AG09319 (cell line): ENCODE measurements at regions not wholly inside any gene's neighbourhood (a gene's known extent, or its start where the extent isn't known, plus 50 kb on each side); places are given as distances from the start of the nearest gene placed in this dataset.

ENCODE experiments used
- DNase-seq: peaks from one replicate; pipeline ENCODE4 v3.0.0-alpha.2; 2010; ENCODE audit warnings: low read depth; ENCODE audit errors: extremely low read depth
- CTCF ChIP-seq: IDR thresholded peaks from 2 replicates; pipeline ENCODE4 v1.5.1; 2011; ENCODE audit warnings: low read depth, mild to moderate bottlenecking, inconsistent platforms, low read length, moderate library complexity

DNA sequence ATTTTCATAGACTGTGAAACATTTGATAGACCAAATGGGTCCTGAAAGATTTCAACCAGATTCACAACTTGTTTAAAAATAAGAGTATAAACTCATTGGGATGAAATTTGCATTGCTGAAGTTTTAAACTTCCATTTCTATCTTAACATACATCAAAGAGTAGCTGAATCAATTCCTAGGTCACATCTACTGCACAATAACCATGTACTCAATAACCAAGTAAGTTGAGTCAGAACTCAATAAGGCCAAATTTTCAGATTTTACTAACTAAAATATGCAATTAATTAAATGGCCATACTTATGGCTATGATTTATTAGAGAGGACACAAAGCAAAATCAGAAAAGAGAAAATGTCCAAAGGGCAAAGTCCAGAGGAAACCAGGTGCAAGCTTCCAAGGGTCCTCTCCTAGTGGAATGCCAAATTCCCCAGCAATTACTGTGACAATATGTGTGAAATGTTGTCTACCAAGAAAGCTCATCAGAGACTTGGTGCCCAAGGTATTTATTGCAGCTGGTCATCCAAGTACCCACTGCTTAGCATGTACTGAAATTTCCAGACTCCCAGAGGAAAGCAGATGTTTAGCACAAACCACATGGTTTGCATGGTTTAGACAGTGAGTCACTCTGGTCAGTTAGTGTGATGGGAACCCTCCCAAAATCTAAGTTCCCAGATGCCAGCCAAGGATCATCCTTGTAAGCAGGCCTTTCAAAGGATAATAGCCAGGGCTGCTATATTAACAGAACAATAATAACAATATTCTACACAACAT is 238.9 kb downstream of the IPMK start:
- TF ChIP-seq CTCF: no peak
- peak; percentile 49 for DNase-seq

DNA sequence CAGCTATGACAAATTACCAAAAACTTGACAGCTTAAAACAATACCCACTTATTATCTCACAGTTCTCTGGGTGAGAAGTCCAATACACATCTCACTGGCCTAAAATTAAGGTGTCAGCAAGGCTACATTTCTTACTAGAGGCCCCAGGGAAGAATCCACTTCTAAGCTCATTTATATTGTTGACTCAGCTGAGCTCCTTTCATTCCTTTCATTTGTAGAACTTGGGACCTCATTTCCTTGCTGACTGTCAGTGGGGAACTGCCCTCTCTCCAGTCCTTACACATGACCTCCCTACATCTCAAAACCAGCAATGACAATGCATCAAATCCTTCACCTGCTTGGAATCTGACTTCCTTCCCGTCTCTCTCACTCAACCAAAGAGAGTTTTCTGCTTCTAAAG is 240.3 kb downstream of the IPMK start:
- no peak for TF ChIP-seq CTCF
- DNase-seq: no peak

GRCh38 chr10:58026036-58026435 is 241.7 kb downstream of the IPMK start:
- no peak for DNase-seq
- TF ChIP-seq CTCF: no peak

DNA sequence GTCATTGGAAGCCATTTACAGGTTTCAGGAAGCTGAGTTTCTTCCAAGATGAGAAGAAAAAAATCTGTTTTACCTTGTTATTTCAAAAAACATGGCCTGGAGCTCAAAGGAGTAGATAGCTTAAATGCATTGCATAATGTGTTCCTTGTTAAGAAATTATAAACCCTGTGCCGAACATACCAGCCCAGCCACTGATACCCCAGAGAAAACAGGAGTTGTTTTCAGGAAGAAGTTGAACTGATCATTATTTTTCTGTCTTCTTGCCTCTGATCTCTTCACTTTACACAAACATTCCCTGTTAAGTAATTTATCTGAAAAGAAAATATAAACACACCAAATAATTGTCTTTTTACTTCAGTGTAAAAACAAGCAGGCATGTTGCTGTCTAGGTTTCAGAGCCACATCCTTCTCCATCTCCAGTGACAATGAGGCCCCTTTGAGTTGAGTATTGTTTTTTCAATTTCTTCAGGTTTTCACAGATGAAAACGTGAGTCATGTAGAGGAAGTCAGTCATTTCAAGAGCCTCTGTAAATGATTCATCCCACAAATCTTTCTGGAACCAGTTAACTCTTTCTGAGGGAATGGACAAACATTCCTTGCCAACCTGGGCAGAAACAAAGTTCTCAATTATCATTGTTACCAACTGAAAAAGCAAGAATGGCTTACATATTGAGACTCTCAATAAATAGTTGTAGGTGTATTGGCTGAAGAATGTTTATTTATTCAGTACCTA is 244.2 kb downstream of the IPMK start:
- TF ChIP-seq CTCF: no peak
- DNase-seq: peak; percentile 23

DNA sequence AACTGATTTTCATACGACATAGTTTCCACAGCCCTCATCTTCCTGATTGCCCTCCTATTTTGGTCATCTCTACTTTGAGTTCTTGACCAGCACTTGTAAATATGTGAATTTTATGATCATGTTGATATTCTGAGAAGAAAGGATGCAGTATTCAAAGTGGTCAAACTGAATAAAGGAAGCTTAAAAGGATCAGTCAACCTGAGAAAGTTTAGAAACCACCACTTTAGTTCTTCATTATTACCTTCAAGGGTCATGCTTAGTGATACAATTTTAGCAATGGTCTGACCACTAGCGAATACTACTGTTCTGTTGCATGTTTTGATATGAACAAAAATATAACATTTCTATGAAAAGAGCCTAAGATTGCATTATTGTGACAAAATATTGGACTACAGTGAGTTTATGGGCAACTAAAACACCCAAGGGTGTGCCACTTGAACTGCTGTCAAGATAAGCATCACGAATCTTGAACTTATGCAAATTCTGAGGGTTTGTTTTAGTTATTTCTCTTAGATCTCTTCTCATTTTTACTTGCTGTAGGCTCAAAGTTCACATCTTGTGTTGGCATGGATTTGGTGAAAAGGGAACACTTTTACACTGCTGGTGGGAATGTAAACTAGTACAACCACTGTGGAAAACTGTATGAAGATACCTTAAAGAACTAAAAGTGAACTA is 247.7 kb downstream of the IPMK start:
- TF ChIP-seq CTCF: no peak
- no peak for DNase-seq

- peak; percentile 25 for DNase-seq
- TF ChIP-seq CTCF: peak; percentile 22
Observed at GRCh38 chr10:58017719-58018367, 249.9 kb downstream of the IPMK start.
